ENCODE measurements at regions not wholly inside any gene's neighbourhood (a gene's known extent, or its start where the extent isn't known, plus 50 kb on each side); places are given as distances from the start of the nearest gene placed in this dataset.

DNA sequence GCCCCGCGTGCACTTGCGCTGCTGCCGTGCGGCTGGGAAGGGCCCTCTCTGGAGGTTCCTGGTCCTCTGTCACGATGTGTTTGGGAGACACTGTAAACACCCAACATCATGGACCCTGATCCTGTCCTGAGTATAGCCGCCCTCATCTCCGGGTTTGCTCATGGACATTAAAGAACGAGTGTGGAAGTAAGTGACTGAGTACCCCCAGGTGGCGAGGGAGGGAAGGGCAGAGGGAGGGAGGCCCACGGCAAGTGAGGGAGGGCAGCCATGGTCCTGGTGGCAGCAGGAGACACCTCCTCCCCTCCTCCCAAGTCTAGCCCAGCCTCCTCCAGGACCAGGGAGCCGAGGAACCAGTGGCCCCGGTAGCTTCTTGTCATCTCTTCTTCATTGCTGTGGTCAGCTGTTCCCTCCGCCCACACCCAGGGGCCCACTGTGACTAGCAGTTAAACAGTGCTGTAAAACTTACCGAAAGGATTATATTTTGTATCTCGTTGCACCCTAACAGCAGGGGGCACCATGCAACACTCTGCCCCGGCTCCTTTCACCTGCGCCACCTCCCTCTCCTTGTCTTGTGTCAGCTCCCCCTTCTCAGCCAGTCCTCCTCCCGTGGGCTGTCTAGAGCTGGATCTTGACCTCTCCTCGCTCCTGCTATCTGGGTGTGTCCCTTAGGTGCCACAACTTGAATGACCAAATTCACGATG is 566.5 kb upstream of the B3GAT1 start:
- TF ChIP-seq, protein P1, sequence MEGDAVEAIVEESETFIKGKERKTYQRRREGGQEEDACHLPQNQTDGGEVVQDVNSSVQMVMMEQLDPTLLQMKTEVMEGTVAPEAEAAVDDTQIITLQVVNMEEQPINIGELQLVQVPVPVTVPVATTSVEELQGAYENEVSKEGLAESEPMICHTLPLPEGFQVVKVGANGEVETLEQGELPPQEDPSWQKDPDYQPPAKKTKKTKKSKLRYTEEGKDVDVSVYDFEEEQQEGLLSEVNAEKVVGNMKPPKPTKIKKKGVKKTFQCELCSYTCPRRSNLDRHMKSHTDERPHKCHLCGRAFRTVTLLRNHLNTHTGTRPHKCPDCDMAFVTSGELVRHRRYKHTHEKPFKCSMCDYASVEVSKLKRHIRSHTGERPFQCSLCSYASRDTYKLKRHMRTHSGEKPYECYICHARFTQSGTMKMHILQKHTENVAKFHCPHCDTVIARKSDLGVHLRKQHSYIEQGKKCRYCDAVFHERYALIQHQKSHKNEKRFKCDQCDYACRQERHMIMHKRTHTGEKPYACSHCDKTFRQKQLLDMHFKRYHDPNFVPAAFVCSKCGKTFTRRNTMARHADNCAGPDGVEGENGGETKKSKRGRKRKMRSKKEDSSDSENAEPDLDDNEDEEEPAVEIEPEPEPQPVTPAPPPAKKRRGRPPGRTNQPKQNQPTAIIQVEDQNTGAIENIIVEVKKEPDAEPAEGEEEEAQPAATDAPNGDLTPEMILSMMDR (IDR thresholded peaks at IDR 0.05) = no peak
- no peak for TF ChIP-seq EZH2phosphoT487 (IDR thresholded peaks at IDR 0.05)
